Lower lobe of right lung (tissue), 2 donors: ENCODE measurements at regions not wholly inside any gene's neighbourhood (a gene's known extent, or its start where the extent isn't known, plus 50 kb on each side); places are given as distances from the start of the nearest gene placed in this dataset.
A peak's percentile ranks its signal among the peaks of the same experiment; 100 is the strongest.

Source experiments
- ATAC-seq, 2 donors: fragments of 200-7000 bp; cut with Tn5 transposase; one replicate each; pipeline ENCODE4 v1.9.1; 2020 to 2022; ENCODE audit warnings: mild to moderate bottlenecking in 2 of 2, moderate library complexity in 2 of 2
- DNase-seq: peaks from one replicate; pipeline ENCODE4 v3.0.0-alpha.2; 2020
- H3K27ac ChIP-seq: fragments of 200-600 bp; one replicate; pipeline ENCODE4 v1.8.0; 2022
- H3K27me3 ChIP-seq: fragments of 200-600 bp; one replicate; pipeline ENCODE4 v1.8.0; 2022; ENCODE audit warnings: low read depth
- H3K36me3 ChIP-seq: fragments of 200-600 bp; one replicate; pipeline ENCODE4 v1.8.0; 2022; ENCODE audit warnings: mild to moderate bottlenecking
- H3K4me1 ChIP-seq: fragments of 200-600 bp; one replicate; pipeline ENCODE4 v1.8.0; 2022
- H3K4me3 ChIP-seq: fragments of 200-600 bp; one replicate; pipeline ENCODE4 v1.8.0; 2022; ENCODE audit warnings: mild to moderate bottlenecking
- H3K9me3 ChIP-seq: fragments of 200-600 bp; one replicate; pipeline ENCODE4 v1.8.0; 2022
- intact Hi-C: fragments of 100-400 bp; cut with DNase I; formaldehyde crosslinking; loops from one replicate; pipeline ENCODE4 v1.11.0; 2022
- TF ChIP-seq, protein P1 (sequence below): fragments of 200-600 bp; IDR thresholded peaks from one replicate; pipeline ENCODE4 v1.8.0; 2022; ENCODE audit warnings: antibody characterized with exemption, mild to moderate bottlenecking
- donor health status: DM: no; HTN: yes; CAD: no; lungs with severe emphysema.

DNA sequence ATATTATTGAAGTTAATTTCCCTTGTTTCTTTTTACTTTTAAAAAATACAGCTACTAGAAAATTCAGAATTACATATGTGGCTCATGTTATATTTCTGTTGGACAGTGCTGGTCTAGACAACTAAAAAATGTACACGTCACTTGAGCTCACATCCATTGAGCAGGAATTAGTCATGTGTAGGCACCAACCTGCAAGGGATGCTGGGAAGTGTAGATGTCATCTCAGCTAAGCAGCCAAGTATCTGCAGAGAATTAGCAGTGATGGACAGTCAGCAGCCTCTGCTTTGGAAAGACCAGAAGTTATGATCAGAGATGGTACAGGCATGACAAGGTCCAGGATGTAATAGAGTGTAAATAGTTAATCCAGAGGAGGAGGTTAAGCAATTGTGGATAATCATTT is 87.1 kb upstream of the HS3ST2 start:
- Histone ChIP-seq H3K4me3 (no peak overlapping the region), H3K4me1 (no peaks in the 10 kb centered on the region), H3K27me3 (no peaks in the 10 kb centered on the region), H3K9me3 (no peaks in the 10 kb centered on the region), H3K36me3 (no peaks in the 10 kb centered on the region), H3K27ac (no peak overlapping the region)
- intact Hi-C loops = no loop called here
- TF ChIP-seq, protein P1, sequence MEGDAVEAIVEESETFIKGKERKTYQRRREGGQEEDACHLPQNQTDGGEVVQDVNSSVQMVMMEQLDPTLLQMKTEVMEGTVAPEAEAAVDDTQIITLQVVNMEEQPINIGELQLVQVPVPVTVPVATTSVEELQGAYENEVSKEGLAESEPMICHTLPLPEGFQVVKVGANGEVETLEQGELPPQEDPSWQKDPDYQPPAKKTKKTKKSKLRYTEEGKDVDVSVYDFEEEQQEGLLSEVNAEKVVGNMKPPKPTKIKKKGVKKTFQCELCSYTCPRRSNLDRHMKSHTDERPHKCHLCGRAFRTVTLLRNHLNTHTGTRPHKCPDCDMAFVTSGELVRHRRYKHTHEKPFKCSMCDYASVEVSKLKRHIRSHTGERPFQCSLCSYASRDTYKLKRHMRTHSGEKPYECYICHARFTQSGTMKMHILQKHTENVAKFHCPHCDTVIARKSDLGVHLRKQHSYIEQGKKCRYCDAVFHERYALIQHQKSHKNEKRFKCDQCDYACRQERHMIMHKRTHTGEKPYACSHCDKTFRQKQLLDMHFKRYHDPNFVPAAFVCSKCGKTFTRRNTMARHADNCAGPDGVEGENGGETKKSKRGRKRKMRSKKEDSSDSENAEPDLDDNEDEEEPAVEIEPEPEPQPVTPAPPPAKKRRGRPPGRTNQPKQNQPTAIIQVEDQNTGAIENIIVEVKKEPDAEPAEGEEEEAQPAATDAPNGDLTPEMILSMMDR = no peak
- ATAC-seq = no peak
- DNase-seq = no peak

DNA sequence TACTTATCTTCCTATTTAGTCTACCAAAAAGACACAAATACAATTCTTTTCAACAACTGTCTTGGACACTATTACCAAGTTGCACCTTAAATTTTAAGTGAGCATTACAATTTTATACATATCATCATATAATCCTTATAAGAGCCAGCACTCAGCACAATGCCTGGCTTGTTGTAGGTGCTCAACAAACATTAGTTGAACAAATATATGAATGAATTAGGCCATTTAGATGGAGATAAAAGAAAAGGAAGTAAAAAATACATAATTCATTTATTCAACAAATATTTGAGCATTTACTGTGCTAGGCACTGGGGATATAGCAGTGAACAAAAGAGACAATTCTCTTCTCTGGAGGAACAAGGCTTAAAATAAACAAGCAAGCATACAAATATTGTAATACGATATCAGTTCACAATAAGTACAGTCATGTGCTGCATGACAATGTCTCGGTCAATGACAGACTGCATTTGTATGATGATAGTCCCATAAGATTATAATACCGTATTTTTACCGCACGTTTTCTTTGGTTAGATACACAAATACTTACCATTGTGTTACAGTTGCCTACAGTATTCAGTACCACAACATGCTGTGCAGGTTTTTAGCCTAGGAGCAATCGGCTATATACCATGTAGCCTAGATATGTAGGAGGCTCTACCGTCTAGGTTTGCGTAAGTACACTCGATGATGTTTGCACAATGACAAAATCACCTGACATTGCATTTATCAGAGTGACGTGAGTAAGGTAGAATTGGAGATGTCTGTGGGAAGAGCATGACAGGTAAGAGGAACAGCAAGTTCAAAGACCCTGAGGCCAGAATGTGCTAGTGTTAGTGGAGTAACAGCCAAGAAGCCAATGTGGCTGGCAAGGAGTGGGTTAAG is 86.4 kb upstream of the HS3ST2 start:
- Histone ChIP-seq H3K36me3 (no peaks in the 10 kb centered on the region), H3K9me3 (no peaks in the 10 kb centered on the region), H3K27me3 (no peaks in the 10 kb centered on the region), H3K4me3 (no peak overlapping the region), H3K4me1 (no peaks in the 10 kb centered on the region), H3K27ac (no peak overlapping the region)
- TF ChIP-seq, protein P1 = no peak
- intact Hi-C loops = no loop called here
- no peak for DNase-seq
- no peak for ATAC-seq

DNA sequence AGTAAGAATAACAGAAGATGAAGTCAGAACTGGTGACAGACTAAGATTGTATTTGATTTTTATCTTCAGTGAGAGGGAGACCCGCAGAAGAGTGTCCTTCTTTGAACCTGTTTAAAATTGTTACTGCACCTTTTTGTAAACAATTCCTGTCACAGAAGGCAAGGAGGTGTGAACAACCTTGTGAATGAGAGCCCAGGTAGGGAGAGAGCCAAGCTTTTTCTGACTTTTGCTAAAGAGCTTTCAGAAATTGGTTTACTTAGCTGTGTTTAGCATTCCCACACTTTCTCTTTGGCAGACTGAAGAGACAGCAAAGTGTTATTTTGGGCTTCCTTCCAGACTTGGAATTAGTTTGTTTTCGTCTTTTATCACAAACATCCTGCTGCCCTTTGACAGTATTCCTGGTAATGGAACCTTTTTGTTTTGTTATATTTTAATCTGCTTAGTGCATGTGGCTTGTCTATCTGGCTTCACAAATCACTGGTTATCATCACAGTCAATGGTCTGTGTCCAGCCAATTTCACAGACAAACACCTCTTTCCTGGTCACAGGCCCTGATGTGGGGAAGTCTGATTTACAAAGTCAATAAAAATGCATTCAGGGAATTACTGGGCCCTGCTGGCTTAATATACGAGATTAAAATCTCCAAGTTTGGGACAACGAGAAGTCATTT is 85.7 kb upstream of the HS3ST2 start:
- Histone ChIP-seq H3K4me1 (no peaks in the 10 kb centered on the region), H3K27ac (no peak overlapping the region), H3K4me3 (no peak overlapping the region), H3K27me3 (no peaks in the 10 kb centered on the region), H3K9me3 (no peaks in the 10 kb centered on the region), H3K36me3 (no peaks in the 10 kb centered on the region)
- peak; percentile 29 to 38 for ATAC-seq
- intact Hi-C loops = no loop called here
- DNase-seq = no peak
- TF ChIP-seq, protein P1 = no peak

DNA sequence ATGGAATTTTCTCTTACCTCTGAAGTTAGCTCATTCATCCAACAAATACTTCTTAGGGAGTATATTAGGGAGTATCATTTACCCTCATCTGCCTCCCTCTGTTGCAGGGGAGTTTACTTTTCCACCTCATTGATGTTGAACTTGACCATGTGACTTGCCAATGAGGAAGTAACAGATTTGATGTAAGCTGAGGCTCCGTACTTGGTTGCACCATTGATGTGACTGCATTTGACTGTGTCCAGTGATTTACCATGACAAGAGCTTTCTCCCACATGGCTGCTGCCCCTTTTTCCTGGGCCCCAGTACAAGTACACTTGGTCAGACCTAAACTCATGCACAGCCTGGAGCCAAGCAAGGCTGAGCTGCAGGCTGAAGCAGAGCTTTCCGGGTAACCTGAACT is 81.6 kb upstream of the HS3ST2 start:
- no peak for DNase-seq
- intact Hi-C loops = no loop called here

DNA sequence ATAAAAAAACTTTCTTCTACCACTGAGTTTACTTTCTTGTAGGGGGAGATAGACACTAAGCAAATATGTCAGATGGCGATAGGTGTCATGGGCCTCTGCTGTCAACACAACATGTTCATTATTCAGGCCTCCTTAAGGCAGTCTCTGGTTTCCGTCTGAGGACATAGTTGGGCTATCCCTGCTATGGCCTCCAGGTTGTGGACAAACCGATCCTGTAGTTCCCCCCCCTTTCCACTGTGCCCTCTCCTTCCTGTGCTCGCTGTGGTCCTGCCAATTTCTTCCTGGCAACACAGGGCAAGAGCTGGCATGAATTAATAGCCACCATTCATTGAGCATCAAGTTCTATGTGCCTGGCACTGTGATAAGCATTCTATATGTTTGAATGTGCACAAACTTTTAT is 81.0 kb upstream of the HS3ST2 start:
- intact Hi-C loops = no loop called here
- Histone ChIP-seq H3K27ac (no peak overlapping the region), H3K36me3 (no peaks in the 10 kb centered on the region), H3K27me3 (no peaks in the 10 kb centered on the region), H3K4me1 (no peaks in the 10 kb centered on the region), H3K4me3 (no peak overlapping the region), H3K9me3 (no peaks in the 10 kb centered on the region)
- no peak for DNase-seq
- TF ChIP-seq, protein P1 = no peak
- ATAC-seq = no peak

More for the DNA sequence above, 81.6 kb upstream of the HS3ST2 start:
- ATAC-seq = no peak
- TF ChIP-seq, protein P1 = no peak
- Histone ChIP-seq H3K4me1 (no peaks in the 10 kb centered on the region), H3K4me3 (no peak overlapping the region), H3K27me3 (no peaks in the 10 kb centered on the region), H3K9me3 (no peaks in the 10 kb centered on the region), H3K36me3 (no peaks in the 10 kb centered on the region), H3K27ac (no peak overlapping the region)
